H9 (cell line): ENCODE measurements at regions not wholly inside any gene's neighbourhood (a gene's known extent, or its start where the extent isn't known, plus 50 kb on each side); places are given as distances from the start of the nearest gene placed in this dataset.
"Not testable (repeated sequence)": the region's sequence is repeated elsewhere in the genome, so short reads cannot be mapped to it uniquely, and the experiment has no call there.

Experiments used
- DNase-seq: peaks from one replicate; pipeline ENCODE4 v3.0.0-alpha.2; 2017
- H2AFZ ChIP-seq: one replicate; pipeline ENCODE4 v1.6.1; 2013; ENCODE audit warnings: mild to moderate bottlenecking, low read length, control low read depth, moderate library complexity
- H2AK5ac ChIP-seq: 2 replicates; pipeline ENCODE4 v1.6.1; 2013; ENCODE audit warnings: low read length, control low read depth, mixed read lengths; ENCODE audit not compliant: insufficient read length
- H2BK120ac ChIP-seq: one replicate; pipeline ENCODE4 v1.6.1; 2013; ENCODE audit warnings: low read depth, mild to moderate bottlenecking, low read length, control low read depth, inconsistent platforms; ENCODE audit not compliant: poor library complexity, severe bottlenecking
- H2BK12ac ChIP-seq: 2 replicates; pipeline ENCODE4 v1.6.1; 2013; ENCODE audit warnings: low read length, control low read depth, mixed read lengths, low read depth; ENCODE audit not compliant: insufficient read length
- H2BK15ac ChIP-seq: 2 replicates; pipeline ENCODE4 v1.6.1; 2013; ENCODE audit warnings: low read depth, low read length, control low read depth
- H2BK20ac ChIP-seq: one replicate; pipeline ENCODE4 v1.6.1; 2013; ENCODE audit warnings: low read depth, mild to moderate bottlenecking, low read length, control low read depth, inconsistent platforms; ENCODE audit not compliant: poor library complexity, severe bottlenecking
- H2BK5ac ChIP-seq: 2 replicates; pipeline ENCODE4 v1.6.1; 2013; ENCODE audit warnings: low read length, control low read depth, mixed read lengths; ENCODE audit not compliant: insufficient read length
- H3K14ac ChIP-seq: 2 replicates; pipeline ENCODE4 v1.6.1; 2013; ENCODE audit warnings: low read length, control low read depth; ENCODE audit not compliant: insufficient read depth
- H3K18ac ChIP-seq: 2 replicates; pipeline ENCODE4 v1.6.1; 2013; ENCODE audit warnings: low read depth, mild to moderate bottlenecking, mixed read lengths, low read length, control low read depth; ENCODE audit not compliant: insufficient read length
- H3K23ac ChIP-seq: 2 replicates; pipeline ENCODE4 v1.6.1; 2013; ENCODE audit warnings: low read length, control low read depth, mixed read lengths, low read depth; ENCODE audit not compliant: insufficient read length
- H3K23me2 ChIP-seq: 2 replicates; pipeline ENCODE4 v1.6.1; 2013; ENCODE audit warnings: low read depth, mild to moderate bottlenecking, mixed read lengths, low read length, control low read depth; ENCODE audit not compliant: insufficient read length, poor library complexity, severe bottlenecking
- H3K27ac ChIP-seq: 2 replicates; pipeline ENCODE4 v1.5.1; 2013; ENCODE audit warnings: low read length, control low read depth, mixed read lengths, low read depth; ENCODE audit not compliant: insufficient read length
- H3K27me3 ChIP-seq: 2 replicates; pipeline ENCODE4 v1.6.1; 2013; ENCODE audit warnings: low read length, control low read depth, inconsistent platforms; ENCODE audit not compliant: insufficient read depth
- H3K4ac ChIP-seq: 2 replicates; pipeline ENCODE4 v1.6.1; 2013; ENCODE audit warnings: low read depth, mild to moderate bottlenecking, control low read depth, inconsistent platforms, low read length, moderate library complexity
- H3K4me1 ChIP-seq: 2 replicates; pipeline ENCODE4 v1.6.1; 2013; ENCODE audit warnings: low read length, control low read depth, inconsistent platforms; ENCODE audit not compliant: insufficient read depth
- H3K4me2 ChIP-seq: 2 replicates; pipeline ENCODE4 v1.6.1; 2013; ENCODE audit warnings: low read length, control low read depth, mixed read lengths; ENCODE audit not compliant: insufficient read length, insufficient read depth
- H3K56ac ChIP-seq: 2 replicates; pipeline ENCODE4 v1.6.1; 2013; ENCODE audit warnings: low read depth, mild to moderate bottlenecking, mixed read lengths, low read length, control low read depth; ENCODE audit not compliant: insufficient read length
- H3K79me1 ChIP-seq: 2 replicates; pipeline ENCODE4 v1.6.1; 2013; ENCODE audit warnings: low read depth, mild to moderate bottlenecking, moderate library complexity, low read length, control low read depth, inconsistent platforms; ENCODE audit not compliant: insufficient read depth, poor library complexity, severe bottlenecking
- H3K79me2 ChIP-seq: 2 replicates; pipeline ENCODE4 v1.6.1; 2013; ENCODE audit warnings: low read length, control low read depth, inconsistent platforms; ENCODE audit not compliant: insufficient read depth
- H3K9ac ChIP-seq: 2 replicates; pipeline ENCODE4 v1.6.1; 2013; ENCODE audit warnings: low read length, control low read depth, mixed read lengths; ENCODE audit not compliant: insufficient read length; ENCODE audit errors: extremely low read depth
- H3K9me3 ChIP-seq: one replicate; pipeline ENCODE4 v1.6.1; 2013; ENCODE audit warnings: low read depth, low read length, inconsistent platforms; ENCODE audit not compliant: control insufficient read depth
- H3T11ph ChIP-seq: one replicate; pipeline ENCODE4 v1.6.1; 2013; ENCODE audit warnings: mild to moderate bottlenecking, low read length, control low read depth, inconsistent platforms
- H4K20me1 ChIP-seq: one replicate; pipeline ENCODE4 v1.6.1; 2013; ENCODE audit not compliant: control insufficient read depth, insufficient read length, insufficient read depth
- H4K5ac ChIP-seq: 2 replicates; pipeline ENCODE4 v1.6.1; 2013; ENCODE audit warnings: low read depth, mild to moderate bottlenecking, mixed read lengths, low read length, control low read depth; ENCODE audit not compliant: insufficient read length
- H4K8ac ChIP-seq: replicated peaks from 2 replicates; pipeline ENCODE4 v1.6.1; 2013; ENCODE audit warnings: low read length, control low read depth, mixed read lengths, low read depth; ENCODE audit not compliant: insufficient read length
- H4K91ac ChIP-seq: 2 replicates; pipeline ENCODE4 v1.6.1; 2013; ENCODE audit warnings: low read depth, mild to moderate bottlenecking, moderate library complexity, mixed read lengths, low read length, control low read depth; ENCODE audit not compliant: insufficient read length
- H3K27ac Mint-ChIP-seq, 3 experiments: 2 replicates in 2 of 3; 3 replicates in 1 of 3; pipeline ENCODE4 v1.8.0; 2020 to 2021; ENCODE audit warnings: mixed read lengths in 3 of 3, mild to moderate bottlenecking in 1 of 3, moderate library complexity in 1 of 3
- H3K27me3 Mint-ChIP-seq: 2 replicates; pipeline ENCODE4 v1.8.0; 2021; ENCODE audit warnings: low read depth, mild to moderate bottlenecking, moderate library complexity, mixed read lengths
- H3K36me3 Mint-ChIP-seq, 3 experiments: 2 replicates in 2 of 3; 3 replicates in 1 of 3; pipeline ENCODE4 v1.8.0; 2020 to 2021; ENCODE audit warnings: low read depth in 3 of 3, mixed read lengths in 3 of 3; ENCODE audit not compliant: insufficient read depth in 1 of 3
- H3K4me1 Mint-ChIP-seq, 2 experiments: 2 replicates each; pipeline ENCODE4 v1.8.0; 2020; ENCODE audit warnings: mixed read lengths in 2 of 2
- H3K4me3 Mint-ChIP-seq, 2 experiments: 2 replicates in 1 of 2; 3 replicates in 1 of 2; pipeline ENCODE4 v1.8.0; 2020 to 2021; ENCODE audit warnings: mild to moderate bottlenecking in 2 of 2, mixed read lengths in 2 of 2, moderate library complexity in 1 of 2
- H3K9me3 Mint-ChIP-seq, 2 experiments: 2 replicates in 1 of 2; 3 replicates in 1 of 2; pipeline ENCODE4 v1.8.0; 2020; ENCODE audit warnings: mild to moderate bottlenecking in 2 of 2, mixed read lengths in 2 of 2, moderate library complexity in 1 of 2
- WGBS: extraction: QIAGEN DNeasy Blood & Tissue Kit; methylation state at CpG from one replicate; pipeline ENCODE4 v1.1.7; 2013; ENCODE audit warnings: missing lambda C conversion rate, low lambda C conversion rate, mixed read lengths; ENCODE audit not compliant: insufficient read length; ENCODE audit errors: extremely low coverage; 5-methylcytosine and 5-hydroxymethylcytosine counted together

DNA sequence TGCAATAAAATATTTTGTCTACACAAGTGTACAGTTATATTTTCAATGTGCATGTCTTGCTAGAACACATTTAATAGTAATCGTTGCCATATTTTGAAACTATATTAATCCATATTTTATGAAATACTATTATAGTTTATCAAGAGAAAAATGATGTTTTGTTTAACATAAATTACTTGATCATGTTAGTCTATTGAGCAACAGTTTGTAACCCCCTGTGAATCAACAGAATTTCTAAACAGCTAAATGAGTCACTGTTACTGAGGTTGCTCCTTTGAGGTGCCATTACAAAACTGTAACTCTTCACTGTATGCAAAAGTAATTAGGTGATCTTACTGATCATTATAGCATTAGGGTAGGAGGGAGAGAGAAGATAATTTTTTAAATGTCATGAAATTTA lies 791.0 kb downstream of the PCDH11X start:
- not testable (repeated sequence) for H3K9ac ChIP-seq, H4K5ac ChIP-seq, H3K36me3 Mint-ChIP-seq, H4K8ac ChIP-seq, H3K23me2 ChIP-seq, H2BK12ac ChIP-seq, H3K14ac ChIP-seq, H3K4me2 ChIP-seq, H3K4me1 ChIP-seq, H2BK120ac ChIP-seq, H3K56ac ChIP-seq, H3K9me3 ChIP-seq, H2BK20ac ChIP-seq, H4K91ac ChIP-seq, H2AK5ac ChIP-seq, H3K27me3 Mint-ChIP-seq, H4K20me1 ChIP-seq, DNase-seq, H3K79me1 ChIP-seq, H2AFZ ChIP-seq, H3K23ac ChIP-seq, H3K27me3 ChIP-seq, H2BK15ac ChIP-seq, H3K27ac ChIP-seq, H3K4ac ChIP-seq, H3K79me2 ChIP-seq, H3T11ph ChIP-seq, H3K27ac Mint-ChIP-seq, H3K18ac ChIP-seq, H3K4me3 Mint-ChIP-seq, H2BK5ac ChIP-seq, H3K9me3 Mint-ChIP-seq
- H3K4me1 Mint-ChIP-seq, result peaks cover 11 to 12% of the 10 kb centered on the region in 2 experiments; a peak in 3 of 4 replicates
- WGBS, result no CpG with 5 or more reads among the region's 1 CpG

- not testable (repeated sequence) for H3K23me2 ChIP-seq
Observed at GRCh38 chrX:92586643-92587042, 807.5 kb downstream of the PCDH11X start.

More at GRCh38 chrX:92586643-92587042, 807.5 kb downstream of the PCDH11X start:
- not testable (repeated sequence) for H2BK12ac ChIP-seq, H3K79me1 ChIP-seq, H3K4me3 Mint-ChIP-seq, H2AK5ac ChIP-seq, H2BK5ac ChIP-seq, H3K9me3 ChIP-seq, H3T11ph ChIP-seq, H3K23ac ChIP-seq, H3K9me3 Mint-ChIP-seq, H3K79me2 ChIP-seq, H3K27me3 ChIP-seq, H4K5ac ChIP-seq, H4K8ac ChIP-seq, H4K91ac ChIP-seq, H3K9ac ChIP-seq, DNase-seq, H3K4me2 ChIP-seq, H3K27ac ChIP-seq, H2BK15ac ChIP-seq, H3K4me1 ChIP-seq, H4K20me1 ChIP-seq, H3K14ac ChIP-seq, H3K56ac ChIP-seq, H3K18ac ChIP-seq, H3K4ac ChIP-seq, H2BK120ac ChIP-seq, H2AFZ ChIP-seq, H3K27me3 Mint-ChIP-seq, H2BK20ac ChIP-seq
- H3K36me3 Mint-ChIP-seq, result peaks cover 7 to 12% (median 8%) of the 10 kb centered on the region in 3 experiments; a peak in 6 of 7 replicates
- 0 out of 7 replicates have a peak overlapping the region, but pooled peaks of 1 of the 3 experiments have one; percentile 18 for H3K27ac Mint-ChIP-seq
- H3K4me1 Mint-ChIP-seq, result peaks cover 31 to 33% of the 10 kb centered on the region in 2 experiments
- WGBS, result no CpG with 5 or more reads among the region's 3 CpGs
